HCT116 (cell line): ENCODE measurements at regions not wholly inside any gene's neighbourhood (a gene's known extent, or its start where the extent isn't known, plus 50 kb on each side); places are given as distances from the start of the nearest gene placed in this dataset.

Experiments
- CEBPB ChIP-seq: IDR thresholded peaks from 2 replicates; pipeline ENCODE4 v1.6.1; 2012; ENCODE audit warnings: low read depth
- POLR2A ChIP-seq: IDR thresholded peaks from 2 replicates; pipeline ENCODE4 v1.7.0; 2011; ENCODE audit warnings: borderline replicate concordance; ENCODE audit not compliant: insufficient read depth, insufficient read length; ENCODE audit errors: extremely low read depth
- POLR2AphosphoS5 ChIP-seq: IDR thresholded peaks from 2 replicates; pipeline ENCODE4 v1.6.1; 2011; ENCODE audit warnings: mild to moderate bottlenecking, low read depth, low read length, moderate library complexity
- RAD21 ChIP-seq: IDR thresholded peaks from 2 replicates; pipeline ENCODE4 v1.6.1; 2012; ENCODE audit warnings: low read depth, mild to moderate bottlenecking
- TF ChIP-seq, protein P1 (sequence below), 3 experiments: fragments of 200-600 bp in 1 of 3; sonication (generic) in 1 of 3; IDR thresholded peaks in 2 of 3; conservative IDR thresholded peaks in 1 of 3; 2 replicates each; pipeline ENCODE4 v1.5.1; 2012 to 2017; ENCODE audit warnings: low read depth in 2 of 3, low read length in 2 of 3, antibody characterized with exemption in 1 of 3, borderline replicate concordance in 1 of 3, control low read depth in 1 of 3, mild to moderate bottlenecking in 1 of 3, mixed read lengths in 1 of 3, mixed run types in 1 of 3, moderate library complexity in 1 of 3; ENCODE audit not compliant: insufficient read depth in 1 of 3
- TF ChIP-seq, protein P2 (sequence below): IDR thresholded peaks from 2 replicates; pipeline ENCODE4 v1.6.1; 2012; ENCODE audit warnings: low read depth
- TF ChIP-seq, protein P3 (sequence below): IDR thresholded peaks from 2 replicates; pipeline ENCODE4 v1.6.1; 2012

DNA sequence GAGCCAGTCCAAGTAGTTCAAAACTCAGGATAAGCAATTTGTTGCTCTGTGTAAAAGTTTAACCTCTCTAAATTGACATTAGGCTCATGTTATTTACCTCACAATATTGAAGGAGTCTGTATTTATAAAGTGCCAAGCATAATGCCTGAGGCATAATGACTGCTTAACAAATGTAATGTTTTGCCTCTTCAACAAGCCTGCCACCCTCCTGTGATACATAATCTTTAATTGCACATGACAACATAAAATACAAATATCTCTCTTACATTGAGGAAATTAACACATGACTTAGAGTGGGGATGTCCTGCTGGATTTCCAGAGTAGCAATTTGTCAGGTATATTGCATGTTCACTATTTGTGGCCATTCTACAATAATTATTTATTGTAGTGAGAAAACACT, 469.2 kb upstream of the ANO5 start:
- TF ChIP-seq POLR2AphosphoS5 (no peak), CEBPB (no peak), POLR2A (no peak), RAD21 (no peak)
- TF ChIP-seq, protein P1, sequence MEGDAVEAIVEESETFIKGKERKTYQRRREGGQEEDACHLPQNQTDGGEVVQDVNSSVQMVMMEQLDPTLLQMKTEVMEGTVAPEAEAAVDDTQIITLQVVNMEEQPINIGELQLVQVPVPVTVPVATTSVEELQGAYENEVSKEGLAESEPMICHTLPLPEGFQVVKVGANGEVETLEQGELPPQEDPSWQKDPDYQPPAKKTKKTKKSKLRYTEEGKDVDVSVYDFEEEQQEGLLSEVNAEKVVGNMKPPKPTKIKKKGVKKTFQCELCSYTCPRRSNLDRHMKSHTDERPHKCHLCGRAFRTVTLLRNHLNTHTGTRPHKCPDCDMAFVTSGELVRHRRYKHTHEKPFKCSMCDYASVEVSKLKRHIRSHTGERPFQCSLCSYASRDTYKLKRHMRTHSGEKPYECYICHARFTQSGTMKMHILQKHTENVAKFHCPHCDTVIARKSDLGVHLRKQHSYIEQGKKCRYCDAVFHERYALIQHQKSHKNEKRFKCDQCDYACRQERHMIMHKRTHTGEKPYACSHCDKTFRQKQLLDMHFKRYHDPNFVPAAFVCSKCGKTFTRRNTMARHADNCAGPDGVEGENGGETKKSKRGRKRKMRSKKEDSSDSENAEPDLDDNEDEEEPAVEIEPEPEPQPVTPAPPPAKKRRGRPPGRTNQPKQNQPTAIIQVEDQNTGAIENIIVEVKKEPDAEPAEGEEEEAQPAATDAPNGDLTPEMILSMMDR (IDR thresholded peaks at IDR 0.05 in 2 of 3, conservative IDR thresholded peaks at IDR 0.05 in 1 of 3; ENCODE audit: borderline replicate concordance in 1 of 3, insufficient read depth in 1 of 3, low read depth in 2 of 3, low read length in 2 of 3), result no peak
- TF ChIP-seq, protein P2, sequence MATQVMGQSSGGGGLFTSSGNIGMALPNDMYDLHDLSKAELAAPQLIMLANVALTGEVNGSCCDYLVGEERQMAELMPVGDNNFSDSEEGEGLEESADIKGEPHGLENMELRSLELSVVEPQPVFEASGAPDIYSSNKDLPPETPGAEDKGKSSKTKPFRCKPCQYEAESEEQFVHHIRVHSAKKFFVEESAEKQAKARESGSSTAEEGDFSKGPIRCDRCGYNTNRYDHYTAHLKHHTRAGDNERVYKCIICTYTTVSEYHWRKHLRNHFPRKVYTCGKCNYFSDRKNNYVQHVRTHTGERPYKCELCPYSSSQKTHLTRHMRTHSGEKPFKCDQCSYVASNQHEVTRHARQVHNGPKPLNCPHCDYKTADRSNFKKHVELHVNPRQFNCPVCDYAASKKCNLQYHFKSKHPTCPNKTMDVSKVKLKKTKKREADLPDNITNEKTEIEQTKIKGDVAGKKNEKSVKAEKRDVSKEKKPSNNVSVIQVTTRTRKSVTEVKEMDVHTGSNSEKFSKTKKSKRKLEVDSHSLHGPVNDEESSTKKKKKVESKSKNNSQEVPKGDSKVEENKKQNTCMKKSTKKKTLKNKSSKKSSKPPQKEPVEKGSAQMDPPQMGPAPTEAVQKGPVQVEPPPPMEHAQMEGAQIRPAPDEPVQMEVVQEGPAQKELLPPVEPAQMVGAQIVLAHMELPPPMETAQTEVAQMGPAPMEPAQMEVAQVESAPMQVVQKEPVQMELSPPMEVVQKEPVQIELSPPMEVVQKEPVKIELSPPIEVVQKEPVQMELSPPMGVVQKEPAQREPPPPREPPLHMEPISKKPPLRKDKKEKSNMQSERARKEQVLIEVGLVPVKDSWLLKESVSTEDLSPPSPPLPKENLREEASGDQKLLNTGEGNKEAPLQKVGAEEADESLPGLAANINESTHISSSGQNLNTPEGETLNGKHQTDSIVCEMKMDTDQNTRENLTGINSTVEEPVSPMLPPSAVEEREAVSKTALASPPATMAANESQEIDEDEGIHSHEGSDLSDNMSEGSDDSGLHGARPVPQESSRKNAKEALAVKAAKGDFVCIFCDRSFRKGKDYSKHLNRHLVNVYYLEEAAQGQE, result no peak
- TF ChIP-seq, protein P3, sequence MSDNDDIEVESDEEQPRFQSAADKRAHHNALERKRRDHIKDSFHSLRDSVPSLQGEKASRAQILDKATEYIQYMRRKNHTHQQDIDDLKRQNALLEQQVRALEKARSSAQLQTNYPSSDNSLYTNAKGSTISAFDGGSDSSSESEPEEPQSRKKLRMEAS, result no peak
